GM19438 (cell line): ENCODE measurements at regions not wholly inside any gene's neighbourhood (a gene's known extent, or its start where the extent isn't known, plus 50 kb on each side); places are given as distances from the start of the nearest gene placed in this dataset.
"Not testable (repeated sequence)": the region's sequence is repeated elsewhere in the genome, so short reads cannot be mapped to it uniquely, and the experiment has no call there.

Source experiments
- ATAC-seq: cut with Tn5 transposase; IDR thresholded peaks from one replicate; pipeline ENCODE4 v1.9.1; 2021; ENCODE audit warnings: low read depth; ENCODE audit not compliant: unreplicated experiment

GRCh38 chr3:82556113-82556512 lies 794.7 kb upstream of the GBE1 start:
- no peak for ATAC-seq

GRCh38 chr3:82542556-82542955 lies 781.1 kb upstream of the GBE1 start:
- not testable (repeated sequence) for ATAC-seq

- no peak for ATAC-seq
Measured at GRCh38 chr3:82521657-82522056, 760.2 kb upstream of the GBE1 start.

- no peak for ATAC-seq
Measured at GRCh38 chr3:82520846-82521245, 759.4 kb upstream of the GBE1 start.

GRCh38 chr3:82509951-82510603 lies 748.6 kb upstream of the GBE1 start:
- ATAC-seq, result no peak

GRCh38 chr3:82509106-82509842 lies 747.8 kb upstream of the GBE1 start:
- no peak for ATAC-seq

- ATAC-seq, result no peak
Measured at GRCh38 chr3:82506204-82506603, 744.8 kb upstream of the GBE1 start.

GRCh38 chr3:82505079-82505756 lies 743.8 kb upstream of the GBE1 start:
- ATAC-seq, result no peak

- ATAC-seq, result no peak
Measured at GRCh38 chr3:82498186-82498585, 736.7 kb upstream of the GBE1 start.

GRCh38 chr3:82496890-82497560 lies 735.6 kb upstream of the GBE1 start:
- ATAC-seq, result no peak

GRCh38 chr3:82495655-82496054 lies 734.2 kb upstream of the GBE1 start:
- ATAC-seq, result no peak

- no peak for ATAC-seq
Measured at GRCh38 chr3:82494977-82495489, 733.6 kb upstream of the GBE1 start.

- ATAC-seq, result no peak
Measured at GRCh38 chr3:82493858-82494257, 732.4 kb upstream of the GBE1 start.

- ATAC-seq, result no peak
Measured at GRCh38 chr3:82475306-82475705, 713.9 kb upstream of the GBE1 start.

- ATAC-seq, result no peak
Measured at GRCh38 chr3:82474711-82475110, 713.3 kb upstream of the GBE1 start.

- ATAC-seq, result no peak
Measured at GRCh38 chr3:82473864-82474541, 712.6 kb upstream of the GBE1 start.

- ATAC-seq, result no peak
Measured at GRCh38 chr3:82467051-82467450, 705.6 kb upstream of the GBE1 start.

- no peak for ATAC-seq
Measured at GRCh38 chr3:82462977-82463376, 701.5 kb upstream of the GBE1 start.

- ATAC-seq, result no peak
Measured at GRCh38 chr3:82461049-82461889, 699.8 kb upstream of the GBE1 start.

- ATAC-seq, result no peak
Measured at GRCh38 chr3:82448320-82448719, 686.9 kb upstream of the GBE1 start.
